IPS-NIHi7 (cell line): ENCODE measurements at regions not wholly inside any gene's neighbourhood (a gene's known extent, or its start where the extent isn't known, plus 50 kb on each side); places are given as distances from the start of the nearest gene placed in this dataset.
"Not testable (repeated sequence)": the region's sequence is repeated elsewhere in the genome, so short reads cannot be mapped to it uniquely, and the experiment has no call there.

Source experiments
- DNase-seq: peaks from one replicate; pipeline ENCODE4 v3.0.0; 2012; ENCODE audit warnings: mixed read lengths; ENCODE audit errors: extremely low spot score

GRCh38 chr5:152178350-152178699 is 226.8 kb downstream of the NMUR2 start:
- DNase-seq, result no peak

- DNase-seq, result no peak
Measured at GRCh38 chr5:152177626-152178349, 227.3 kb downstream of the NMUR2 start.

GRCh38 chr5:152171888-152172287 is 233.2 kb downstream of the NMUR2 start:
- no peak for DNase-seq

- no peak for DNase-seq
Measured at GRCh38 chr5:152170350-152170749, 234.7 kb downstream of the NMUR2 start.

GRCh38 chr5:152164860-152165259 is 240.2 kb upstream of the GLRA1 start:
- DNase-seq, result peak; percentile 52

GRCh38 chr5:152159894-152160293 is 235.2 kb upstream of the GLRA1 start:
- not testable (repeated sequence) for DNase-seq

GRCh38 chr5:152154452-152154851 is 229.8 kb upstream of the GLRA1 start:
- DNase-seq, result not testable (repeated sequence)

GRCh38 chr5:152151940-152152339 is 227.3 kb upstream of the GLRA1 start:
- DNase-seq, result no peak

GRCh38 chr5:152151113-152151512 is 226.5 kb upstream of the GLRA1 start:
- no peak for DNase-seq

GRCh38 chr5:152147286-152147685 is 222.6 kb upstream of the GLRA1 start:
- no peak for DNase-seq

GRCh38 chr5:152146566-152146965 is 221.9 kb upstream of the GLRA1 start:
- DNase-seq, result no peak

GRCh38 chr5:152144556-152144955 is 219.9 kb upstream of the GLRA1 start:
- DNase-seq, result no peak

GRCh38 chr5:152144030-152144429 is 219.4 kb upstream of the GLRA1 start:
- DNase-seq, result no peak

- peak; percentile 85 for DNase-seq
Measured at GRCh38 chr5:152142840-152143469, 218.3 kb upstream of the GLRA1 start.

GRCh38 chr5:152140347-152140746 is 215.7 kb upstream of the GLRA1 start:
- no peak for DNase-seq

- no peak for DNase-seq
Measured at GRCh38 chr5:152137063-152137462, 212.4 kb upstream of the GLRA1 start.

GRCh38 chr5:152136321-152136720 is 211.7 kb upstream of the GLRA1 start:
- no peak for DNase-seq

- DNase-seq, result no peak
Measured at GRCh38 chr5:152135827-152136226, 211.2 kb upstream of the GLRA1 start.

GRCh38 chr5:152125661-152126205 is 201.1 kb upstream of the GLRA1 start:
- DNase-seq, result no peak

GRCh38 chr5:152124409-152125041 is 199.9 kb upstream of the GLRA1 start:
- peak; percentile 33 for DNase-seq

- DNase-seq, result no peak
Measured at GRCh38 chr5:152118676-152119470, 194.2 kb upstream of the GLRA1 start.

GRCh38 chr5:152116934-152117333 is 192.3 kb upstream of the GLRA1 start:
- no peak for DNase-seq
